WTC11 (cell line): ENCODE measurements at regions not wholly inside any gene's neighbourhood (a gene's known extent, or its start where the extent isn't known, plus 50 kb on each side); places are given as distances from the start of the nearest gene placed in this dataset.

Experiments used
- CTCF ChIP-seq: fragments of 200-600 bp; IDR thresholded peaks from 2 replicates; pipeline ENCODE4 v1.8.0; 2022; ENCODE audit warnings: antibody characterized with exemption
- SOX15 ChIP-seq: fragments of 250-450 bp; sonication (Bioruptor Pico); IDR thresholded peaks from 2 replicates; pipeline ENCODE4 v1.9.0; 2021; ENCODE audit warnings: mild to moderate bottlenecking
- SP1 ChIP-seq: sonication (generic); formaldehyde crosslinking; conservative IDR thresholded peaks from 2 replicates; pipeline ENCODE4 v1.8.1; 2022; ENCODE audit warnings: missing genetic modification reagents

GRCh38 chr15:92226020-92226612, 167.6 kb upstream of the ST8SIA2 start:
- peak; percentile 31; the same call in 1 of the 2 replicates for TF ChIP-seq CTCF
- no peak for TF ChIP-seq SOX15 (CRISPR knock-in tag)
- no peak for TF ChIP-seq SP1 (CRISPR knock-in tag)
